GM12872 (cell line): ENCODE measurements at regions not wholly inside any gene's neighbourhood (a gene's known extent, or its start where the extent isn't known, plus 50 kb on each side); places are given as distances from the start of the nearest gene placed in this dataset.

Source experiments
- TF ChIP-seq, protein P1 (sequence below): IDR thresholded peaks from 3 replicates; pipeline ENCODE4 v1.5.1; 2011; ENCODE audit warnings: low read depth, mild to moderate bottlenecking, low read length, moderate library complexity; ENCODE audit not compliant: insufficient read depth

DNA sequence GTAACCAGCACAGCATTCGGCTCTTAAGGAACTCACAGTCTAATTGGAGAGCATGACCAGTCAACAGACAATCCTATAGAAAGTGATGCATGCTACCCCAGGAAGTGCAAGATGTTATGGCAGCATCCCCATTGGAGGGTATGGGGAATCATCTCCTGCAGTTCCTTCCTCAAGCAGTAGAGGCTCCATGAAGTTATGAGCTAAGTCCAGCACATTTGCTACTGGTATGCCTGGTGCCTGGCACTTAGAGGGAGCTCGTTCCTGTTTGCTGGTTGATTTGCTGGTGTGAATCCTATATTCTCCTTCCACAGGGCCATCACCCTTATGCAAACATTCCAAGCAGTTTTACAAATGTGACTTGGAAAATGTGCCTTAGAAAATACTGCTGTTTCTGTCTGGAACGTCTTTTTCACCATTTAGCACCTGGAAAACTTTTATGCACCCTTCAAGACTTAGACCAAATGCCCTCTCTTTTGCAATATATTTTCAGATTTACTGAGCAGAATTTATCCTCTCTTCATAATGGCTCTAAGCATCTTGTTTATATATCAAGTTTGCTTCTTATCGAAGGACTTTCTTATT is 136.1 kb upstream of the WSCD2 start:
- TF ChIP-seq, protein P1, sequence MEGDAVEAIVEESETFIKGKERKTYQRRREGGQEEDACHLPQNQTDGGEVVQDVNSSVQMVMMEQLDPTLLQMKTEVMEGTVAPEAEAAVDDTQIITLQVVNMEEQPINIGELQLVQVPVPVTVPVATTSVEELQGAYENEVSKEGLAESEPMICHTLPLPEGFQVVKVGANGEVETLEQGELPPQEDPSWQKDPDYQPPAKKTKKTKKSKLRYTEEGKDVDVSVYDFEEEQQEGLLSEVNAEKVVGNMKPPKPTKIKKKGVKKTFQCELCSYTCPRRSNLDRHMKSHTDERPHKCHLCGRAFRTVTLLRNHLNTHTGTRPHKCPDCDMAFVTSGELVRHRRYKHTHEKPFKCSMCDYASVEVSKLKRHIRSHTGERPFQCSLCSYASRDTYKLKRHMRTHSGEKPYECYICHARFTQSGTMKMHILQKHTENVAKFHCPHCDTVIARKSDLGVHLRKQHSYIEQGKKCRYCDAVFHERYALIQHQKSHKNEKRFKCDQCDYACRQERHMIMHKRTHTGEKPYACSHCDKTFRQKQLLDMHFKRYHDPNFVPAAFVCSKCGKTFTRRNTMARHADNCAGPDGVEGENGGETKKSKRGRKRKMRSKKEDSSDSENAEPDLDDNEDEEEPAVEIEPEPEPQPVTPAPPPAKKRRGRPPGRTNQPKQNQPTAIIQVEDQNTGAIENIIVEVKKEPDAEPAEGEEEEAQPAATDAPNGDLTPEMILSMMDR = peak; percentile 84

DNA sequence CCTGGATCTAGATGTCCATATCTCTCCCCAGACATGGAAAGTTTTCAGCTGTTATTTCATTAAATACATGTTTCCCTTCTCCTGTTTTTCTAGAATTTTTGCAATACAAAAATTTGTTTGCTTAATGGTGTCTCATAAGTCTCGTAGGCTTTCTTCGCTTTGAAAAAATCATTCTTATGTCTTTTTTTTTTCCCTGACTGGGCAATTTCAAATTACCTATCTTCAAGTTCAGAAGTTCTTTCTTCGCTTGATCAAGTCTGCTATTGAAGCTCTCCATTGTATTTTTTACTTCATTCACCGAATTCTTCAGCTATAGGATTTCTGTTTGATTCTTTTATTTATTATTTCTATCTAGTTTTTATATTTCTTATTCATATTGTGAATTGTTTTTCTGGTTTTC is 130.2 kb upstream of the WSCD2 start:
- TF ChIP-seq, protein P1 = no peak

DNA sequence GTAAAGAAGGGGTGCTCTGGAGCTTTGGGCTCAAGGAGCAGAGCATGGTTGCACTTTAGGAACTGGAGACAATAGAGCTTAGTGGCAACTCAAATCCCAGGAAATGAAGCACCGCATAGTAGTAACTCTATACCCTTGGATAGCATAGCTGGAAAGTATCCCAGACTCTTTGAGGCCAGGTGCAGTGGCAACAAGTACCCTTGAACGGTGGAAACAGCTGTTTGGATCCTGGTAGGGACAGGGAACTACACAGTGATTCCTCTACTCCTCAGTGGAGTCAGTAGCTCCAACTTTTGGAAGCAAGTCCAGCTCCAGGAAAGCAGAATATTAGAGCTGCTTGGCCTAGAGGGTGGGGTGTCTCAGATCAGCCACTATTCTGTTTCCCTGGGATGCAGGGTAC is 129.0 kb upstream of the WSCD2 start:
- TF ChIP-seq, protein P1 = no peak

DNA sequence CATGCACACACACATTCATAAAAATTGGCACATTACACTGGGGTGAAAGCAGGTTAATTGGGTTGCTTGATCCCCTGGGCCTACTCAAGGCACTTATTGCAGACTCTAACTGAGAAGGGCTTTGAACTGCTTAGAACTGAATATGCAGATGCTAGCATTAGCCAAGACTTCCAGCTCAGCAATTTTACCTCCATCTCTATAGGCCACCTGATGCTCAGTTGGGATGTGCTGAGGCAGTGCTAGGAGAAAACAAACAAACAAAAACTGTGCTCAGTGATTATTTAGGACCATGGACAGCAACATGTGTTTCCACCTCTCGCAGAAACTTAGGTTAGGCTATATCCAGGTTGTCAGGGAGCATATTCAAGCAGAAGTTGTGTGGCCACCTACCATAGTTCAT is 124.8 kb upstream of the WSCD2 start:
- TF ChIP-seq, protein P1 = no peak

DNA sequence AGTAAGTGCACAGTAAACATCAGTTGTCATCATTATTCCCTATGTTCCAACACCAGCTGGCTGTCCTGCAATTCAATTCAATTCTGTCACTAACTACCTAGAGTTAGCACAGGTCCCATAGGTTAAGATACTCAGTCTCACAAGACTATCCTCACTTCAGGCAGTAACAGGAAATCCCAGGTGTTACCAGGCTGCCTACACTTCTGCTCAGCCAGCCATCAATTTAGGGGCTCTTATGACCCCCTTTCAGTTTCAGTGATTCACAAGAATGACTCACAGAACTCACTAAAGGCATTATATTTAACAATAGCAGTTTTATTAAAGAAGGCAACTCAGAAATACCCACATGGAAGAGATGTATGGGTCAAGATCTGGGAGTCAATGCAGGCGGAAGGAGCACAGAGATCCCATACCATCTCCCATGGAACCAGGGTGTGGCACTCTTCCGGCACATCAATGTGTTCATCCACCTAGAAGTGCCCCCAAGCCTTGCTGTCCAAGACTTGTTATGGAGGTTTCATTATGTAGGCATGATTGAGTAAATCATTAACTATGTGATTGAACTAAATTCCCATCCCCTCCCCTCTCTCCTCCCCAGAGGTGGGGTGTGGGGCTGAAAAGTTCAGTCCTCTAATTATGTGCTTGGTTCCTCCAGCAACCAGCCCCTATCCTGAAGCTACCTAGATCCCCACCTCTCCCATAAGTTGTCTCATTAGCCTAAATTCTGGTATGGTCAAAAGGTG is 120.8 kb upstream of the WSCD2 start:
- TF ChIP-seq, protein P1 = no peak

DNA sequence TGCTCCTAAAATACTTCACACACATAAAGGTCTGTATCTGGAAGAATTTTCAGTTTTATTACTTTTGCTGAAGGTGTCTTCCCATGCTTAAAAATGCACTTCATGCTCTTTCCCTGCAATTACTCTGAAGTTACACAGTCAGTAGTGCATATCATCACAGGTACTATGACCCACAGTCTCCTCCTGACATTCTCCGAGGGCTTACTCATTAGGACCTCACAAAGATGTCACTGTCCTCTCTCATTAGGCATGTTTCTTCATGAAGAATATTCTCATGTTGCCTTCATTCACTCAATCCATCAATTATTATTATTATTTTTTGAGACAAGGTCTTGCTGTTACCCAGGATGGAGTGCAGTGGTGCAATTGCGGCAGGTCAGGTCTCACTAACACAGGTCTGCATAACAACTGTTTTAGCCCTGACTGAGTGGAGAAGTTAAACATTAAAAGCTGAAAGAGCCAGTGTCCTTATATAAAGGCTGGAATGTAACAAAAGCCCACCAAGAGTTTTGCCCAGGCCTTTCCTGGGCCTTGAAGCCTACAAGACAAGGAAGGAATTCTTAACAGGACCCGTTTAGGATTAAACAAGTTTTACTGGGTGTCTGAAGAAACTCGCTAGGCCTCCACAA is 119.5 kb upstream of the WSCD2 start:
- TF ChIP-seq, protein P1 = no peak

DNA sequence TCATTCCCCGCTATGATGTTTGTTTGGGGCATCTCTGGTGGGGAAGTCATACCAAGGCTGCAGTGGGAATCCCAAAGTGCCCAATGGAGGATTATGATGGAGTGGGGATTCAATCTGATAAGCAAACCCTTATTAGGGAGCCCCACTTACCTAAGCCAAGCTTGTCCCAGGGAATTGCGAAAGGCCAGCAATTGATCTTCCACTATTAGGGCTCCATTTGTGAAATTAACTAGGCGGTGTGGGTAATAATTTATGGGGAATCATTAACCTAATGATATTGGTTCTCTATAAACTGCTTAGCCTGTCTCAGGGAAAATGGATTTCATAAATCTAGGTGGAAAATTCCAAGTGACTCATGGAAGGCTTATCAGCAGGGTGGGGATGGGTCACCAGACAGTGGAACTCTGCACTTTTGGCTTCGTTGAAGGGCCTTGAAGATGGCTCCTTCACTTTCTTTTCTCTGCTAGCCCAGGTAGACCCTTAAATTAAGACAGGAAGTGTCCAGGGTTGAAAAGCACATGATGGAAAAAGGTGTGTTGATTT is 113.0 kb upstream of the WSCD2 start:
- TF ChIP-seq, protein P1 = no peak
